A549 (cell line): ENCODE measurements at regions not wholly inside any gene's neighbourhood (a gene's known extent, or its start where the extent isn't known, plus 50 kb on each side); places are given as distances from the start of the nearest gene placed in this dataset.

ENCODE experiments used
- ATAC-seq, 2 experiments: fragments of 200-7000 bp in 1 of 2; fragments of >200 bp in 1 of 2; cut with Nextera tagmentation in 1 of 2; cut with Tn5 transposase in 1 of 2; 3 replicates each; pipeline versions ENCODE4 v1.8.0 to v1.9.1; 2018 to 2020; ENCODE audit warnings: mild to moderate bottlenecking in 1 of 2, moderate library complexity in 1 of 2
- CTCF ChIA-PET: fragments of 300-600 bp; sonication (Branson Sonifier 250); formaldehyde crosslinking; extraction: SDS; loops from one replicate; lab custom pipeline; 2021; ENCODE audit warnings: antibody characterized with exemption, inconsistent platforms; lab: Yijun Ruan, JAX
- POLR2A ChIA-PET: fragments of 350-600 bp; formaldehyde crosslinking; extraction: SDS; loops from one replicate; lab custom pipeline; 2021; ENCODE audit warnings: antibody characterized with exemption, inconsistent platforms; lab: Yijun Ruan, JAX
- DNase-seq, 2 experiments: peaks; one replicate each; pipeline versions ENCODE4 v3.0.0 to v3.0.0-alpha.2; 2011 to 2016; ENCODE audit warnings: low read depth in 1 of 2, low spot score in 1 of 2
- FAIRE-seq: peaks from 2 replicates; lab custom pipeline; 2011; peaks lifted over from hg19 to GRCh38; lab: Jason Lieb, UNC
- H3K27ac ChIP-seq, 2 experiments: fragments of >200 bp; sonication (Bioruptor Twin); formaldehyde crosslinking; 3 replicates each; pipeline ENCODE4 v1.5.1; 2016 to 2017
- H3K4me1 ChIP-seq: fragments of >200 bp; sonication (Bioruptor Twin); formaldehyde crosslinking; 3 replicates; pipeline ENCODE4 v1.6.1; 2016
- H3K4me2 ChIP-seq: fragments of >200 bp; sonication (Bioruptor Twin); formaldehyde crosslinking; 3 replicates; pipeline ENCODE4 v1.6.1; 2016
- H3K4me3 ChIP-seq: fragments of >200 bp; sonication (Bioruptor Twin); formaldehyde crosslinking; 3 replicates; pipeline ENCODE4 v1.5.1; 2016
- H3K9me3 ChIP-seq: fragments of >200 bp; sonication (Bioruptor Twin); formaldehyde crosslinking; 3 replicates; pipeline ENCODE4 v1.6.1; 2016
- BHLHE40 ChIP-seq: IDR thresholded peaks from 2 replicates; pipeline ENCODE4 v1.6.1; 2012; ENCODE audit warnings: low read depth, low read length, inconsistent platforms
- CBX8 ChIP-seq: fragments of 200-600 bp; sonication (generic); IDR thresholded peaks from 2 replicates; pipeline ENCODE4 v1.6.1; 2016
- CEBPB ChIP-seq, 2 experiments: fragments of >200 bp in 1 of 2; sonication (Bioruptor Twin) in 1 of 2; formaldehyde crosslinking in 1 of 2; IDR thresholded peaks; 2 replicates each; pipeline ENCODE4 v1.6.1; 2012 to 2016
- CHD2 ChIP-seq: fragments of 150-350 bp; IDR thresholded peaks from 2 replicates; pipeline ENCODE4 v1.6.1; 2014; ENCODE audit warnings: low read length; ENCODE audit not compliant: partially characterized antibody
- CHD4 ChIP-seq: fragments of 200-600 bp; sonication (generic); IDR thresholded peaks from 2 replicates; pipeline ENCODE4 v1.6.1; 2016; ENCODE audit warnings: antibody characterized with exemption, mild to moderate bottlenecking, borderline replicate concordance
- EHMT2 ChIP-seq: fragments of 200-600 bp; sonication (generic); IDR thresholded peaks from 2 replicates; pipeline ENCODE4 v1.6.1; 2016; ENCODE audit warnings: antibody characterized with exemption, low read depth, mild to moderate bottlenecking, moderate library complexity
- EP300 ChIP-seq, 2 experiments: fragments of >200 bp; sonication (Bioruptor Twin); formaldehyde crosslinking; IDR thresholded peaks; 2 replicates in 1 of 2; 3 replicates in 1 of 2; pipeline ENCODE4 v1.6.1; 2016 to 2017
- ESRRA ChIP-seq: fragments of 150-350 bp; IDR thresholded peaks from 2 replicates; pipeline ENCODE4 v1.6.1; 2014; ENCODE audit warnings: mild to moderate bottlenecking, low read length, borderline replicate concordance
- FOSB ChIP-seq: fragments of 250-450 bp; sonication (Bioruptor Pico); IDR thresholded peaks from 2 replicates; pipeline ENCODE4 v1.5.0; 2020; ENCODE audit warnings: mild to moderate bottlenecking, moderate library complexity
- FOSL2 ChIP-seq, 2 experiments: fragments of 450-650 bp in 1 of 2; fragments of >200 bp in 1 of 2; sonication (Bioruptor Twin) in 1 of 2; formaldehyde crosslinking; IDR thresholded peaks; 2 replicates each; pipeline versions ENCODE4 v1.5.0 to v1.6.1; 2016 to 2020; ENCODE audit warnings: mild to moderate bottlenecking in 1 of 2, moderate library complexity in 1 of 2
- FOXS1 ChIP-seq: fragments of 250-450 bp; sonication (Bioruptor Pico); IDR thresholded peaks from 2 replicates; pipeline ENCODE4 v1.5.0; 2020; ENCODE audit warnings: mild to moderate bottlenecking, moderate library complexity
- HDAC2 ChIP-seq: fragments of 200-600 bp; sonication (generic); IDR thresholded peaks from 2 replicates; pipeline ENCODE4 v1.6.1; 2016
- HEYL ChIP-seq: fragments of 250-450 bp; sonication (Bioruptor Pico); IDR thresholded peaks from 2 replicates; pipeline ENCODE4 v1.8.0; 2021; ENCODE audit warnings: mild to moderate bottlenecking, moderate library complexity
- HOXB5 ChIP-seq: fragments of 250-450 bp; sonication (Bioruptor Pico); IDR thresholded peaks from 2 replicates; pipeline ENCODE4 v1.5.0; 2020; ENCODE audit warnings: mild to moderate bottlenecking, moderate library complexity
- JUNB ChIP-seq: fragments of >200 bp; sonication (Bioruptor Twin); formaldehyde crosslinking; IDR thresholded peaks from 2 replicates; pipeline ENCODE4 v1.6.1; 2016
- KDM1A ChIP-seq: fragments of 200-600 bp; sonication (generic); IDR thresholded peaks from 2 replicates; pipeline ENCODE4 v1.6.1; 2016; ENCODE audit warnings: low read depth, mild to moderate bottlenecking
- KDM5A ChIP-seq: fragments of 200-600 bp; sonication (generic); IDR thresholded peaks from 2 replicates; pipeline ENCODE4 v1.6.1; 2016; ENCODE audit warnings: antibody characterized with exemption, mild to moderate bottlenecking
- MAFK ChIP-seq: fragments of 450-650 bp; IDR thresholded peaks from 2 replicates; pipeline ENCODE4 v1.6.1; 2014; ENCODE audit not compliant: partially characterized antibody
- MYC ChIP-seq: IDR thresholded peaks from 2 replicates; pipeline ENCODE4 v1.6.1; 2012; ENCODE audit warnings: mild to moderate bottlenecking, inconsistent platforms, low read length, improper control_type of control experiment, borderline replicate concordance
- NFE2L2 ChIP-seq: fragments of 150-350 bp; conservative IDR thresholded peaks from 2 replicates; pipeline ENCODE4 v1.6.1; 2014; ENCODE audit warnings: low read length
- NR3C1 ChIP-seq: fragments of >200 bp; sonication (Bioruptor Twin); formaldehyde crosslinking; IDR thresholded peaks from 3 replicates; pipeline ENCODE4 v1.6.1; 2017
- PHF8 ChIP-seq: fragments of 200-600 bp; sonication (generic); IDR thresholded peaks from 2 replicates; pipeline ENCODE4 v1.6.1; 2016; ENCODE audit warnings: low read depth, mild to moderate bottlenecking, antibody characterized with exemption, moderate library complexity, borderline replicate concordance
- POLR2A ChIP-seq: IDR thresholded peaks from 2 replicates; pipeline ENCODE4 v1.6.1; 2012; ENCODE audit warnings: mild to moderate bottlenecking, low read length
- RAD21 ChIP-seq, 2 experiments: fragments of >200 bp in 1 of 2; sonication (Bioruptor Twin) in 1 of 2; formaldehyde crosslinking in 1 of 2; IDR thresholded peaks in 1 of 2; conservative IDR thresholded peaks in 1 of 2; 2 replicates in 1 of 2; 3 replicates in 1 of 2; pipeline ENCODE4 v1.6.1; 2012 to 2018; ENCODE audit warnings: inconsistent platforms in 1 of 2
- RCOR1 ChIP-seq: fragments of 150-350 bp; IDR thresholded peaks from 2 replicates; pipeline ENCODE4 v1.6.1; 2014; ENCODE audit warnings: antibody characterized with exemption, low read length, low read depth
- SREBF2 ChIP-seq: fragments of 450-650 bp; IDR thresholded peaks from 2 replicates; pipeline ENCODE4 v1.6.1; 2014; ENCODE audit warnings: mild to moderate bottlenecking, moderate library complexity
- TP53 ChIP-seq: fragments of 250-450 bp; sonication (Bioruptor Pico); IDR thresholded peaks from 2 replicates; pipeline ENCODE4 v1.5.0; 2021; ENCODE audit warnings: mild to moderate bottlenecking, moderate library complexity
- ZFP36 ChIP-seq: fragments of 450-650 bp; IDR thresholded peaks from 2 replicates; pipeline ENCODE4 v1.6.1; 2014; ENCODE audit warnings: borderline replicate concordance; ENCODE audit not compliant: partially characterized antibody
- WGBS: methylation state at CpG from one replicate; pipeline ENCODE4 v1.1.6; 2017; ENCODE audit errors: missing lambda C conversion rate; 5-methylcytosine and 5-hydroxymethylcytosine counted together
- TF ChIP-seq, protein P1 (sequence below): fragments of 250-450 bp; sonication (Bioruptor Pico); IDR thresholded peaks from 2 replicates; pipeline ENCODE4 v1.5.0; 2020; ENCODE audit warnings: low read depth, mild to moderate bottlenecking, moderate library complexity
- TF ChIP-seq, protein P2 (sequence below): IDR thresholded peaks from 2 replicates; pipeline ENCODE4 v1.6.1; 2012; ENCODE audit warnings: low read depth, borderline replicate concordance
- TF ChIP-seq, protein P3 (sequence below): fragments of >200 bp; sonication (Bioruptor Twin); formaldehyde crosslinking; IDR thresholded peaks from 3 replicates; pipeline ENCODE4 v1.6.1; 2016
- TF ChIP-seq, protein P4 (sequence below): IDR thresholded peaks from 2 replicates; pipeline ENCODE4 v1.6.1; 2012

DNA sequence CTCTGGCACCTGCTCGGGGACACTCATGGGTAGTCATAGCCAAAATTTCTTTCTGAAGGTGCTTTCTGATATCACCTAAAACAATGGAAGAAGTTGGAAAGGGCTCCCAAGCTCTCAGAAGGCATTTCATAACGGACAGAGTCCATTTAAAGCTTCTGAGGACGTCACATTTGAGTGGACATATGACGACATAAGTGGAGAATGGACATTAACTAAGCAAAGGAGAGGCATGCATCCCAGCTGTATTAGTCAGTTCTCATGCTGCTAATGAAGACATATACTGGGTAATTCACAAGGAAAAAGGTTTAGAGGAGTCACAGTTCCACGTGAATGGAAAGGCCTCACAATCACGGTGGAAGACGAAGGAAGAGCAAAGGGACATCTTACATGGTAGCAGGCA lies 260.2 kb upstream of the DYNLRB2 start:
- H3K9me3 ChIP-seq, result no peaks in the 10 kb centered on the region
- ATAC-seq (no peak), FAIRE-seq (no peak), DNase-seq (no peak)
- H3K4me3 ChIP-seq, result no peak overlapping the region
- H3K4me2 ChIP-seq, result no peak overlapping the region
- 66% methylated on average over 7 of the region's 7 CpGs for WGBS
- peaks cover 9% of the 10 kb centered on the region for H3K4me1 ChIP-seq
- CTCF ChIA-PET, result interaction anchor here (1.0 to 1.2 kb wide), 2 partner anchors 15 to 28 kb away, joined by 3 read pairs; no protein-coding TSS in a partner anchor
- H3K27ac ChIP-seq, result no peak overlapping the region
- POLR2A ChIA-PET, result no interaction called here
- no peak for TF ChIP-seq FOSB (CRISPR knock-in tag)
- no peak for TF ChIP-seq FOXS1 (CRISPR knock-in tag)
- TF ChIP-seq KDM1A, result no peak
- no peak for TF ChIP-seq CEBPB (IDR thresholded peaks at IDR 0.05)
- TF ChIP-seq PHF8, result no peak
- TF ChIP-seq CHD2, result no peak

DNA sequence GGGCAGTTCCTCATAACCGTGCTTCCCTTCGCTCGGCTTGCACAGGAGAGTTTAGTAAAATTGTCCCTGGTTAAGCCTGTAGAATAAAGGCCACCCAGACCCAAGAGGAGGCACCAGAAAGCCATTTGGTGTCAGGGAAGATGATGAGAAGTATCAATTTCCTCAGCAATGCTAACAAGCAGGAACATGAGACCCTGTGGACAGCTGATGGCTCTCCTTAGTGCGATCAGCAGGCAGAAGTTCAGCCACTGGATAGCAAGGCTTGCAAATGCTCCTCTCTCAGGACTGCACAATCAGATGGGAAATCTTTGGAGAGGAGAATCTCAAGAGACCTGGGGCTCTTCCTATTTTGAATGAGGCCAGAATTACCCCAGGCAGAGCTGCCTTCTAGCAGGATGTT lies 261.1 kb upstream of the DYNLRB2 start:
- FAIRE-seq (no peak), DNase-seq (no peak), ATAC-seq (no peak)
- Histone ChIP-seq H3K4me3 (no peak overlapping the region), H3K4me2 (no peak overlapping the region), H3K9me3 (no peaks in the 10 kb centered on the region), H3K4me1 (peaks cover under 1% of the 10 kb centered on the region; the same call in 2 of the 3 replicates), H3K27ac (no peak overlapping the region)
- WGBS, result 87% methylated on average over 4 of the region's 4 CpGs
- TF ChIP-seq HOXB5 (CRISPR knock-in tag), result no peak
- TF ChIP-seq JUNB, result no peak
- no peak for TF ChIP-seq RAD21 (conservative IDR thresholded peaks at IDR 0.05 in 1 of 2, IDR thresholded peaks at IDR 0.05 in 1 of 2)
- TF ChIP-seq POLR2A, result no peak
- TF ChIP-seq FOSL2 (IDR thresholded peaks at IDR 0.05), result no peak
- no peak for TF ChIP-seq FOSL2 (CRISPR knock-in tag; IDR thresholded peaks at IDR 0.05)
- no peak for TF ChIP-seq ESRRA
- no peak for TF ChIP-seq MAFK
- no peak for TF ChIP-seq MYC
- no peak for TF ChIP-seq HDAC2
- TF ChIP-seq, protein P1, sequence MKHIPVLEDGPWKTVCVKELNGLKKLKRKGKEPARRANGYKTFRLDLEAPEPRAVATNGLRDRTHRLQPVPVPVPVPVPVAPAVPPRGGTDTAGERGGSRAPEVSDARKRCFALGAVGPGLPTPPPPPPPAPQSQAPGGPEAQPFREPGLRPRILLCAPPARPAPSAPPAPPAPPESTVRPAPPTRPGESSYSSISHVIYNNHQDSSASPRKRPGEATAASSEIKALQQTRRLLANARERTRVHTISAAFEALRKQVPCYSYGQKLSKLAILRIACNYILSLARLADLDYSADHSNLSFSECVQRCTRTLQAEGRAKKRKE (CRISPR knock-in tag), result no peak
- no peak for TF ChIP-seq RCOR1
- TF ChIP-seq ZFP36, result no peak
- TF ChIP-seq, protein P2, sequence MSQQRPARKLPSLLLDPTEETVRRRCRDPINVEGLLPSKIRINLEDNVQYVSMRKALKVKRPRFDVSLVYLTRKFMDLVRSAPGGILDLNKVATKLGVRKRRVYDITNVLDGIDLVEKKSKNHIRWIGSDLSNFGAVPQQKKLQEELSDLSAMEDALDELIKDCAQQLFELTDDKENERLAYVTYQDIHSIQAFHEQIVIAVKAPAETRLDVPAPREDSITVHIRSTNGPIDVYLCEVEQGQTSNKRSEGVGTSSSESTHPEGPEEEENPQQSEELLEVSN, result no peak
- TF ChIP-seq EP300 (IDR thresholded peaks at IDR 0.05), result no peak
- TF ChIP-seq BHLHE40, result no peak
- TF ChIP-seq NR3C1, result no peak
- POLR2A ChIA-PET, result no interaction called here
- CTCF ChIA-PET, result interaction anchor here (1.0 kb wide), 1 partner anchor 14 kb away, joined by 3 read pairs; no protein-coding TSS in a partner anchor

DNA sequence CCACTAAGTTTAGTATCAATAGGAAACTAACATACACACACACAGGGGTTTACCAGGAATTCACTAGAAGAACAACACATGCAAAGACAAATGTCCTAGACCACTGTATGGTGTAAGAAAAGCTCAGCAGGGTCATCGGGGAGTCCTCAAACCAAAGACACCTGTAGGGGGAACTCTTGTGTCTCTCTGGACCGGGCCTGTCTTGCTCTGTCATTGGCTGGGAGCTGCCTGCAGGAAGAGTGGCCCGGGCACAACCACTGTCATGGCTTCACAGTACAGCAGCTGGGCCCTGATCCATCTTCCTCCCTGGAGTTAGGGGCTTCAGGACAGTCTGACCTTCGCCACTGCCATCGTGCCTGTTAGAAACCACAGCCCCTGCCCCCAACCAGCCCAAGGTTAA lies 263.6 kb upstream of the DYNLRB2 start:
- H3K4me1 ChIP-seq, result 0 out of 3 replicates have a peak, but pooled peaks cover 3% of the 10 kb centered on the region
- no peak overlapping the region for H3K4me2 ChIP-seq
- H3K4me3 ChIP-seq, result no peak overlapping the region
- peak in 1 of 2 experiments; percentile 59; a peak in 2 of 6 replicates for ATAC-seq
- ChIA-PET CTCF (interaction anchor here (1.3 kb wide), 1 partner anchor 92 kb away, joined by 4 read pairs; no protein-coding TSS in a partner anchor), POLR2A (no interaction called here)
- H3K9me3 ChIP-seq, result no peaks in the 10 kb centered on the region
- FAIRE-seq, result no peak
- DNase-seq, result no peak
- WGBS, result 58% methylated on average over 5 of the region's 5 CpGs
- no peak overlapping the region for H3K27ac ChIP-seq
- TF ChIP-seq TP53 (CRISPR knock-in tag) (no peak), NFE2L2 (no peak), SREBF2 (no peak), CBX8 (no peak), EP300 (IDR thresholded peaks at IDR 0.05) (no peak), FOSL2 (IDR thresholded peaks at IDR 0.05) (no peak), FOSL2 (CRISPR knock-in tag; IDR thresholded peaks at IDR 0.05) (no peak), HEYL (no peak), KDM5A (no peak), POLR2A (no peak), HOXB5 (CRISPR knock-in tag) (no peak), MYC (no peak), CHD4 (no peak), EHMT2 (no peak), FOXS1 (CRISPR knock-in tag) (no peak)
- TF ChIP-seq, protein P3, sequence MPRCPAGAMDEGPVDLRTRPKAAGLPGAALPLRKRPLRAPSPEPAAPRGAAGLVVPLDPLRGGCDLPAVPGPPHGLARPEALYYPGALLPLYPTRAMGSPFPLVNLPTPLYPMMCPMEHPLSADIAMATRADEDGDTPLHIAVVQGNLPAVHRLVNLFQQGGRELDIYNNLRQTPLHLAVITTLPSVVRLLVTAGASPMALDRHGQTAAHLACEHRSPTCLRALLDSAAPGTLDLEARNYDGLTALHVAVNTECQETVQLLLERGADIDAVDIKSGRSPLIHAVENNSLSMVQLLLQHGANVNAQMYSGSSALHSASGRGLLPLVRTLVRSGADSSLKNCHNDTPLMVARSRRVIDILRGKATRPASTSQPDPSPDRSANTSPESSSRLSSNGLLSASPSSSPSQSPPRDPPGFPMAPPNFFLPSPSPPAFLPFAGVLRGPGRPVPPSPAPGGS, result no peak
- TF ChIP-seq, protein P2, result no peak
- TF ChIP-seq, protein P4, sequence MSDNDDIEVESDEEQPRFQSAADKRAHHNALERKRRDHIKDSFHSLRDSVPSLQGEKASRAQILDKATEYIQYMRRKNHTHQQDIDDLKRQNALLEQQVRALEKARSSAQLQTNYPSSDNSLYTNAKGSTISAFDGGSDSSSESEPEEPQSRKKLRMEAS, result no peak
